HCT116 (cell line): ENCODE measurements at regions not wholly inside any gene's neighbourhood (a gene's known extent, or its start where the extent isn't known, plus 50 kb on each side); places are given as distances from the start of the nearest gene placed in this dataset.

Source experiments
- ATAC-seq: fragments of 200-7000 bp; cut with Tn5 transposase; 2 replicates; pipeline ENCODE4 v1.9.1; 2020; ENCODE audit warnings: mild to moderate bottlenecking, moderate library complexity
- BruUV-seq: library from RNA; stranded (reverse); fragments of 400-500 nt; replicated peaks from 2 replicates; lab custom pipeline; 2021; lab: Mats Ljungman, UMichigan
- CTCF ChIA-PET: fragments of 300-600 bp; sonication (Branson Sonifier 250); formaldehyde crosslinking; loops from one replicate; lab custom pipeline; 2021; ENCODE audit warnings: antibody characterized with exemption; lab: Charles Lee
- POLR2A ChIA-PET: fragments of 300-600, 350-600 bp; sonication (Branson Sonifier 250); formaldehyde crosslinking; loops from one replicate; lab custom pipeline; 2021; ENCODE audit warnings: antibody characterized with exemption; lab: Charles Lee
- RAD21 ChIA-PET, 2 experiments: fragments of 300-600 bp; sonication (Branson Sonifier 250); formaldehyde crosslinking; loops; one replicate each; lab custom pipeline; 2023; ENCODE audit warnings: low total read pairs in 2 of 2; ENCODE audit not compliant: uncharacterized antibody in 2 of 2, unreplicated experiment in 2 of 2, low non-redundant PET in 1 of 2; lab: Charles Lee
- DNase-seq: peaks from one replicate; pipeline ENCODE4 v3.0.0-alpha.2; 2010; ENCODE audit warnings: low read depth, low spot score
- H2AFZ ChIP-seq: fragments of 200-600 bp; shearing (Covaris generic), sonication (generic); 2 replicates; pipeline ENCODE4 v1.6.1; 2017; ENCODE audit warnings: low read depth, mixed run types, mixed read lengths, antibody characterized with exemption, low read length; ENCODE audit not compliant: poor library complexity, severe bottlenecking
- H3K27ac ChIP-seq: 2 replicates; pipeline ENCODE4 v1.5.1; 2012; ENCODE audit warnings: low read depth, low read length
- H3K27me3 ChIP-seq: fragments of 200-600 bp; sonication (generic); 2 replicates; pipeline ENCODE4 v1.6.1; 2016; ENCODE audit warnings: mixed run types, low read length, mixed read lengths; ENCODE audit not compliant: insufficient read depth
- H3K36me3 ChIP-seq, 2 experiments: fragments of 200-500 bp in 1 of 2; fragments of 200-600 bp in 1 of 2; sonication (Bioruptor generic) in 1 of 2; sonication (generic) in 1 of 2; 2 replicates each; pipeline versions ENCODE4 v1.5.1 to v1.6.1; 2014 to 2016; ENCODE audit warnings: low read length in 2 of 2, inconsistent platforms in 1 of 2, mixed read lengths in 1 of 2, mixed run types in 1 of 2; ENCODE audit not compliant: insufficient read depth in 2 of 2, control insufficient read depth in 1 of 2
- H3K4me1 ChIP-seq, 2 experiments: fragments of 200-600 bp in 1 of 2; sonication (generic) in 1 of 2; 2 replicates each; pipeline versions ENCODE4 v1.5.1 to v1.6.1; 2012 to 2017; ENCODE audit warnings: low read length in 2 of 2, inconsistent platforms in 1 of 2, mild to moderate bottlenecking in 1 of 2, mixed read lengths in 1 of 2, mixed run types in 1 of 2, moderate library complexity in 1 of 2; ENCODE audit not compliant: insufficient read depth in 2 of 2, control insufficient read depth in 1 of 2
- H3K4me2 ChIP-seq: fragments of 200-600 bp; sonication (generic); 2 replicates; pipeline ENCODE4 v1.6.1; 2017; ENCODE audit warnings: mixed run types, low read length, mixed read lengths
- H3K4me3 ChIP-seq, 2 experiments: fragments of 200-600 bp in 1 of 2; sonication (generic) in 1 of 2; replicated peaks in 1 of 2; 2 replicates each; pipeline ENCODE4 v1.5.1; 2011 to 2016; ENCODE audit warnings: low read length in 2 of 2, control low read depth in 1 of 2, low read depth in 1 of 2, mild to moderate bottlenecking in 1 of 2, mixed read lengths in 1 of 2, mixed run types in 1 of 2
- H3K79me2 ChIP-seq: fragments of 200-600 bp; sonication (generic); 2 replicates; pipeline ENCODE4 v1.6.1; 2017; ENCODE audit warnings: mild to moderate bottlenecking, mixed run types, low read length, moderate library complexity, mixed read lengths; ENCODE audit not compliant: insufficient read depth
- H3K9ac ChIP-seq: fragments of 200-600 bp; sonication (generic); 2 replicates; pipeline ENCODE4 v1.6.1; 2016; ENCODE audit warnings: low read length, mixed read lengths
- H3K9me2 ChIP-seq: fragments of 200-600 bp; sonication (generic), shearing (Covaris generic); 2 replicates; pipeline ENCODE4 v1.6.1; 2017; ENCODE audit warnings: mixed run types, mild to moderate bottlenecking, moderate library complexity; ENCODE audit not compliant: insufficient read depth
- H3K9me3 ChIP-seq, 2 experiments: fragments of 200-500 bp in 1 of 2; fragments of 200-600 bp in 1 of 2; sonication (Bioruptor generic) in 1 of 2; sonication (generic) in 1 of 2; 2 replicates each; pipeline ENCODE4 v1.6.1; 2014 to 2017; ENCODE audit warnings: low read length in 2 of 2, mixed read lengths in 2 of 2, inconsistent platforms in 1 of 2, low read depth in 1 of 2, mild to moderate bottlenecking in 1 of 2, mixed run types in 1 of 2, moderate library complexity in 1 of 2; ENCODE audit not compliant: control insufficient read depth in 1 of 2, insufficient read depth in 1 of 2
- H4K20me1 ChIP-seq: fragments of 200-600 bp; sonication (generic), shearing (Covaris generic); 2 replicates; pipeline ENCODE4 v1.6.1; 2017; ENCODE audit warnings: mixed run types, mild to moderate bottlenecking, moderate library complexity; ENCODE audit not compliant: insufficient read depth
- ATF3 ChIP-seq: IDR thresholded peaks from 2 replicates; pipeline ENCODE4 v1.6.1; 2012
- CEBPB ChIP-seq: IDR thresholded peaks from 2 replicates; pipeline ENCODE4 v1.6.1; 2012; ENCODE audit warnings: low read depth
- EGR1 ChIP-seq: IDR thresholded peaks from 2 replicates; pipeline ENCODE4 v1.6.1; 2012; ENCODE audit warnings: low read depth
- ELF1 ChIP-seq: IDR thresholded peaks from 2 replicates; pipeline ENCODE4 v1.6.1; 2012; ENCODE audit warnings: low read depth, borderline replicate concordance
- MAX ChIP-seq: IDR thresholded peaks from 2 replicates; pipeline ENCODE4 v1.6.1; 2012
- POLR2A ChIP-seq: IDR thresholded peaks from 2 replicates; pipeline ENCODE4 v1.7.0; 2011; ENCODE audit warnings: borderline replicate concordance; ENCODE audit not compliant: insufficient read depth, insufficient read length; ENCODE audit errors: extremely low read depth
- POLR2AphosphoS5 ChIP-seq: IDR thresholded peaks from 2 replicates; pipeline ENCODE4 v1.6.1; 2011; ENCODE audit warnings: mild to moderate bottlenecking, low read depth, low read length, moderate library complexity
- RAD21 ChIP-seq: IDR thresholded peaks from 2 replicates; pipeline ENCODE4 v1.6.1; 2012; ENCODE audit warnings: low read depth, mild to moderate bottlenecking
- SIN3A ChIP-seq: IDR thresholded peaks from 2 replicates; pipeline ENCODE4 v1.6.1; 2012; ENCODE audit warnings: low read depth
- SRF ChIP-seq: IDR thresholded peaks from 2 replicates; pipeline ENCODE4 v1.6.1; 2012; ENCODE audit warnings: low read depth
- YY1 ChIP-seq: IDR thresholded peaks from 2 replicates; pipeline ENCODE4 v1.6.1; 2011; ENCODE audit warnings: low read length, low read depth, moderate library complexity, mild to moderate bottlenecking; ENCODE audit not compliant: insufficient replicate concordance; ENCODE audit errors: extremely low read depth
- ZBTB33 ChIP-seq: IDR thresholded peaks from 2 replicates; pipeline ENCODE4 v1.6.1; 2011; ENCODE audit warnings: mild to moderate bottlenecking, low read length, moderate library complexity; ENCODE audit not compliant: insufficient replicate concordance; ENCODE audit errors: extremely low read depth
- intact Hi-C: fragments of 100-400 bp; cut with micrococcal nuclease; formaldehyde crosslinking; loops from 2 replicates; pipeline ENCODE4 v1.10.0; 2022
- TF ChIP-seq, protein P1 (sequence below): IDR thresholded peaks from 2 replicates; pipeline ENCODE4 v1.6.1; 2012; ENCODE audit warnings: low read depth

GRCh38 chr13:31882794-31883193 is 143.5 kb downstream of the RXFP2 start:
- no peak overlapping the region for H3K9ac ChIP-seq
- H3K4me3 ChIP-seq = no peak overlapping the region
- no peaks in the 10 kb centered on the region for H3K9me2 ChIP-seq
- ChIA-PET RAD21 (no interaction called here), CTCF (no interaction called here), POLR2A (no interaction called here)
- no peak overlapping the region for H3K27ac ChIP-seq
- no peak for ATAC-seq
- no peaks in the 10 kb centered on the region for H3K9me3 ChIP-seq
- no peak for TF ChIP-seq YY1
- no peak for TF ChIP-seq ELF1
- no peak for TF ChIP-seq POLR2A
- TF ChIP-seq EGR1 = no peak
- no peak for TF ChIP-seq RAD21
- TF ChIP-seq ZBTB33 = no peak
- TF ChIP-seq POLR2AphosphoS5 = no peak
- TF ChIP-seq CEBPB = no peak
- TF ChIP-seq SRF = no peak
- TF ChIP-seq ATF3 = no peak
- no peak for TF ChIP-seq SIN3A
- TF ChIP-seq MAX = no peak
- TF ChIP-seq, protein P1, sequence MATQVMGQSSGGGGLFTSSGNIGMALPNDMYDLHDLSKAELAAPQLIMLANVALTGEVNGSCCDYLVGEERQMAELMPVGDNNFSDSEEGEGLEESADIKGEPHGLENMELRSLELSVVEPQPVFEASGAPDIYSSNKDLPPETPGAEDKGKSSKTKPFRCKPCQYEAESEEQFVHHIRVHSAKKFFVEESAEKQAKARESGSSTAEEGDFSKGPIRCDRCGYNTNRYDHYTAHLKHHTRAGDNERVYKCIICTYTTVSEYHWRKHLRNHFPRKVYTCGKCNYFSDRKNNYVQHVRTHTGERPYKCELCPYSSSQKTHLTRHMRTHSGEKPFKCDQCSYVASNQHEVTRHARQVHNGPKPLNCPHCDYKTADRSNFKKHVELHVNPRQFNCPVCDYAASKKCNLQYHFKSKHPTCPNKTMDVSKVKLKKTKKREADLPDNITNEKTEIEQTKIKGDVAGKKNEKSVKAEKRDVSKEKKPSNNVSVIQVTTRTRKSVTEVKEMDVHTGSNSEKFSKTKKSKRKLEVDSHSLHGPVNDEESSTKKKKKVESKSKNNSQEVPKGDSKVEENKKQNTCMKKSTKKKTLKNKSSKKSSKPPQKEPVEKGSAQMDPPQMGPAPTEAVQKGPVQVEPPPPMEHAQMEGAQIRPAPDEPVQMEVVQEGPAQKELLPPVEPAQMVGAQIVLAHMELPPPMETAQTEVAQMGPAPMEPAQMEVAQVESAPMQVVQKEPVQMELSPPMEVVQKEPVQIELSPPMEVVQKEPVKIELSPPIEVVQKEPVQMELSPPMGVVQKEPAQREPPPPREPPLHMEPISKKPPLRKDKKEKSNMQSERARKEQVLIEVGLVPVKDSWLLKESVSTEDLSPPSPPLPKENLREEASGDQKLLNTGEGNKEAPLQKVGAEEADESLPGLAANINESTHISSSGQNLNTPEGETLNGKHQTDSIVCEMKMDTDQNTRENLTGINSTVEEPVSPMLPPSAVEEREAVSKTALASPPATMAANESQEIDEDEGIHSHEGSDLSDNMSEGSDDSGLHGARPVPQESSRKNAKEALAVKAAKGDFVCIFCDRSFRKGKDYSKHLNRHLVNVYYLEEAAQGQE = no peak
- no peak for DNase-seq
- no TSS peak for BruUV-seq
- H3K4me1 ChIP-seq = no peaks in the 10 kb centered on the region
- H2AFZ ChIP-seq = no peak overlapping the region
- peaks cover 22% of the 10 kb centered on the region for H3K27me3 ChIP-seq
- no peak overlapping the region for H3K4me2 ChIP-seq
- H3K36me3 ChIP-seq = no peaks in the 10 kb centered on the region
- intact Hi-C loops = no loop called here
- H4K20me1 ChIP-seq = no peaks in the 10 kb centered on the region
- no peaks in the 10 kb centered on the region for H3K79me2 ChIP-seq
